ENCODE measurements at regions not wholly inside any gene's neighbourhood (a gene's known extent, or its start where the extent isn't known, plus 50 kb on each side); places are given as distances from the start of the nearest gene placed in this dataset.
"Not testable (repeated sequence)": the region's sequence is repeated elsewhere in the genome, so short reads cannot be mapped to it uniquely, and the experiment has no call there.

GRCh38 chr12:80045594-80045993 is 53.7 kb upstream of the OTOGL start:
- DNase-seq, result no peak

- no peak for DNase-seq
Measured at GRCh38 chr12:80044694-80045046, 54.7 kb upstream of the OTOGL start.

GRCh38 chr12:80041692-80042091 is 57.6 kb upstream of the OTOGL start:
- DNase-seq, result no peak

- no peak for DNase-seq
Measured at GRCh38 chr12:80041071-80041470, 58.3 kb upstream of the OTOGL start.

GRCh38 chr12:80040075-80040738 is 59.1 kb upstream of the OTOGL start:
- no peak for DNase-seq

GRCh38 chr12:80038062-80038560 is 61.2 kb upstream of the OTOGL start:
- no peak for DNase-seq

GRCh38 chr12:80033448-80033847 is 65.9 kb upstream of the OTOGL start:
- peak; percentile 64 for DNase-seq

- no peak for DNase-seq
Measured at GRCh38 chr12:80032946-80033345, 66.4 kb upstream of the OTOGL start.

- DNase-seq, result no peak
Measured at GRCh38 chr12:80031229-80031628, 68.1 kb upstream of the OTOGL start.

- no peak for DNase-seq
Measured at GRCh38 chr12:80025638-80026037, 73.7 kb upstream of the OTOGL start.

- DNase-seq, result no peak
Measured at GRCh38 chr12:80019691-80020090, 79.6 kb upstream of the OTOGL start.

GRCh38 chr12:80018119-80018518 is 81.2 kb upstream of the OTOGL start:
- DNase-seq, result no peak

- DNase-seq, result no peak
Measured at GRCh38 chr12:80017261-80017870, 82.0 kb upstream of the OTOGL start.

- no peak for DNase-seq
Measured at GRCh38 chr12:80016684-80017083, 81.8 kb upstream of the PPP1R12A start.

GRCh38 chr12:80015660-80016059 is 80.8 kb upstream of the PPP1R12A start:
- no peak for DNase-seq

- DNase-seq, result not testable (repeated sequence)
Measured at GRCh38 chr12:80003744-80004143, 68.8 kb upstream of the PPP1R12A start.

GRCh38 chr12:80001562-80001961 is 66.7 kb upstream of the PPP1R12A start:
- no peak for DNase-seq

GRCh38 chr12:80000831-80001230 is 65.9 kb upstream of the PPP1R12A start:
- DNase-seq, result no peak

- no peak for DNase-seq
Measured at GRCh38 chr12:79998554-79998953, 63.7 kb upstream of the PPP1R12A start.

GRCh38 chr12:79997096-79997791 is 62.3 kb upstream of the PPP1R12A start:
- no peak for DNase-seq

- not testable (repeated sequence) for DNase-seq
Measured at GRCh38 chr12:79995385-79996084, 60.6 kb upstream of the PPP1R12A start.

GRCh38 chr12:79993106-79993862 is 58.4 kb upstream of the PPP1R12A start:
- no peak for DNase-seq

GRCh38 chr12:79991586-79991985 is 56.7 kb upstream of the PPP1R12A start:
- no peak for DNase-seq

Data from left hindlimb (tissue), 1 donor.